Progenitor cell of endocrine pancreas (in vitro differentiated cells): ENCODE measurements at regions not wholly inside any gene's neighbourhood (a gene's known extent, or its start where the extent isn't known, plus 50 kb on each side); places are given as distances from the start of the nearest gene placed in this dataset.

Experiments
- DNase-seq: peaks from one replicate; pipeline ENCODE4 v3.0.0; 2021; ENCODE audit warnings: low spot score; ENCODE audit not compliant: unreplicated experiment
- H3K27ac Mint-ChIP-seq: 2 replicates; pipeline ENCODE4 v1.8.0; 2021; ENCODE audit warnings: mild to moderate bottlenecking, moderate library complexity, mixed read lengths
- H3K27me3 Mint-ChIP-seq: 2 replicates; pipeline ENCODE4 v1.8.0; 2021; ENCODE audit warnings: mixed read lengths
- H3K36me3 Mint-ChIP-seq: 2 replicates; pipeline ENCODE4 v1.8.0; 2022; ENCODE audit warnings: mixed read lengths; ENCODE audit not compliant: insufficient read depth
- H3K4me1 Mint-ChIP-seq: 2 replicates; pipeline ENCODE4 v1.8.0; 2021; ENCODE audit warnings: low read depth, mixed read lengths
- H3K4me3 Mint-ChIP-seq: 2 replicates; pipeline ENCODE4 v1.8.0; 2021; ENCODE audit warnings: low read depth, mild to moderate bottlenecking, moderate library complexity, mixed read lengths
- H3K9me3 Mint-ChIP-seq: 2 replicates; pipeline ENCODE4 v1.8.0; 2021; ENCODE audit warnings: low read depth, mixed read lengths
- TF ChIP-seq, protein P1 (sequence below): fragments of 200-600 bp; sonication (generic); IDR thresholded peaks from one replicate; pipeline ENCODE4 v1.5.0; 2021; ENCODE audit warnings: antibody characterized with exemption, mild to moderate bottlenecking; ENCODE audit not compliant: unreplicated experiment

GRCh38 chr6:111938710-111939109, 65.5 kb upstream of the FYN start:
- Mint-ChIP-seq H3K9me3 (peaks cover 5% of the 10 kb centered on the region), H3K27me3 (peaks cover under 1% of the 10 kb centered on the region), H3K4me1 (no peaks in the 10 kb centered on the region), H3K27ac (no peak overlapping the region), H3K36me3 (peaks cover 1% of the 10 kb centered on the region), H3K4me3 (no peak overlapping the region)
- no peak for DNase-seq
- TF ChIP-seq, protein P1, sequence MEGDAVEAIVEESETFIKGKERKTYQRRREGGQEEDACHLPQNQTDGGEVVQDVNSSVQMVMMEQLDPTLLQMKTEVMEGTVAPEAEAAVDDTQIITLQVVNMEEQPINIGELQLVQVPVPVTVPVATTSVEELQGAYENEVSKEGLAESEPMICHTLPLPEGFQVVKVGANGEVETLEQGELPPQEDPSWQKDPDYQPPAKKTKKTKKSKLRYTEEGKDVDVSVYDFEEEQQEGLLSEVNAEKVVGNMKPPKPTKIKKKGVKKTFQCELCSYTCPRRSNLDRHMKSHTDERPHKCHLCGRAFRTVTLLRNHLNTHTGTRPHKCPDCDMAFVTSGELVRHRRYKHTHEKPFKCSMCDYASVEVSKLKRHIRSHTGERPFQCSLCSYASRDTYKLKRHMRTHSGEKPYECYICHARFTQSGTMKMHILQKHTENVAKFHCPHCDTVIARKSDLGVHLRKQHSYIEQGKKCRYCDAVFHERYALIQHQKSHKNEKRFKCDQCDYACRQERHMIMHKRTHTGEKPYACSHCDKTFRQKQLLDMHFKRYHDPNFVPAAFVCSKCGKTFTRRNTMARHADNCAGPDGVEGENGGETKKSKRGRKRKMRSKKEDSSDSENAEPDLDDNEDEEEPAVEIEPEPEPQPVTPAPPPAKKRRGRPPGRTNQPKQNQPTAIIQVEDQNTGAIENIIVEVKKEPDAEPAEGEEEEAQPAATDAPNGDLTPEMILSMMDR, result no peak

DNA sequence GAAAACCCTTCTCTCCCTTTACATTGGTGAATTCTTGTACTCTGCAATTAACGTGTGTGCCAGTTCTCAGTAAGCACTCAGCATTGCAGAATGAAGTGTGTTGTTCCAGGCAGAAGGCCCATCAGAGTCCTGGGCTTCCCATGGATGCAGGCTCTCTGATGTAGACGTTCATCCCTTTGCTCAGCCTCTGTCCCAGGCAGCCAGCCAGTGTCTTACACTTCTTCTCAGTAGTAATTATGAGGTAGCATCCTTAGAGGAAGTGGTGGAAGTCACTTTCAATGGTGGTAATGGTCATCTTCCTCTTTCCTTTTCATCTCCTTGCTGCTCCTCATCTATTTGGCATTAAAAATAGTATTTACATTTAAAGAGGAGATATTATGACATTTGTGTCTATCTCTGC, 66.7 kb upstream of the FYN start:
- peaks cover under 1% of the 10 kb centered on the region for H3K4me1 Mint-ChIP-seq
- H3K9me3 Mint-ChIP-seq, result peaks cover 5% of the 10 kb centered on the region
- no peak overlapping the region for H3K27ac Mint-ChIP-seq
- TF ChIP-seq, protein P1, result no peak
- no peak overlapping the region for H3K4me3 Mint-ChIP-seq
- H3K27me3 Mint-ChIP-seq, result no peaks in the 10 kb centered on the region
- H3K36me3 Mint-ChIP-seq, result peaks cover 1% of the 10 kb centered on the region
- DNase-seq, result no peak

DNA sequence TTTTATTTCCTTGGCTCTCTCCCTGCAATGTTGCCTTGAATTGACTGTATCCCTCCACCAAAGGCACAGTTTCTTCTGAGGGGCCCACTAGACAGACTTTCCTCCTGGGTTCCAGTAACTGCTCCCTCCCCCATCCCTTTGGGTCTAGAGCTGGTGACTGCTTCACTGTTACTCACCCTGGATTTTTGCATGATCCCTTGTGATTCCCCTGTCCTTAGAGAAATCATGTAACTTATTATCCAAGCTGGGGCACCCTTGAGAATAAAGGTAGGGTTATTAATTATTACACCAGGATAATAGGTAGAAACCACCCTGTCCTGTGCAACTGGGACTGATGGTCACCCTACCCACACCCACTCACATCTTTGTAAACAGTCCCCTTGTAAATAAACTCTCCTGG, 67.5 kb upstream of the FYN start:
- TF ChIP-seq, protein P1, result no peak
- peaks cover 5% of the 10 kb centered on the region for H3K9me3 Mint-ChIP-seq
- no peak overlapping the region for H3K27ac Mint-ChIP-seq
- H3K4me1 Mint-ChIP-seq, result peaks cover 8% of the 10 kb centered on the region
- peaks cover 1% of the 10 kb centered on the region for H3K36me3 Mint-ChIP-seq
- no peak for DNase-seq
- H3K27me3 Mint-ChIP-seq, result no peaks in the 10 kb centered on the region
- no peak overlapping the region for H3K4me3 Mint-ChIP-seq

DNA sequence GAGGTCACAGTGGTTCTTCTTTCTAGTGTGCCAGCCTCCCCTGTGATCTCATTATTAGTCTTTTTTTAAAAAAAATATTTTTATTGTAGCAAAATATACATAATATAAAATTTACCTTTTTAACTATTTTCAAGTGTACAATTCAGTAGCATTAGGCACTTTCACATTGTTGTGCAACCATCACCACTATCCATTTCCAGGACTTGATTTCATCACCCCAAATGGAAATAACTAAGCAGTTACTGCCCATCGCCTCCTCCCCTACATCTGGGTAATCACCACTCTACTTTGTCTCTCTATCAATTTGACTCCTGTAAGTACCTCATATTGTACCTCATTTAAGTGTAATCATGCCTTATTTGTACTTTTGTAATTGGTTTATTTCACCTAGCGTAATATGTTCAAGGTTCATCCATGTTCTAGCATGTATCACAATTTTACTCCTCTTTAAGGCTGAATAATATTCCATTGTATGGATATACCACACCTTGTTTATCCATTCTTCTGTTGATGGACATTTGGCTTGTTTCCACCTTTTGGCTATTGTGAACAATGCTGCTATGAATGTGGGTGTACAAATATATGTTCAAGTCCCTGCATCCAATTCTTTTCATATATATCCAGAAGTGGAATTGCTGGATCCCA, 68.6 kb upstream of the FYN start:
- Mint-ChIP-seq H3K27me3 (no peaks in the 10 kb centered on the region), H3K9me3 (peaks cover 5% of the 10 kb centered on the region)
- TF ChIP-seq, protein P1, result no peak

DNA sequence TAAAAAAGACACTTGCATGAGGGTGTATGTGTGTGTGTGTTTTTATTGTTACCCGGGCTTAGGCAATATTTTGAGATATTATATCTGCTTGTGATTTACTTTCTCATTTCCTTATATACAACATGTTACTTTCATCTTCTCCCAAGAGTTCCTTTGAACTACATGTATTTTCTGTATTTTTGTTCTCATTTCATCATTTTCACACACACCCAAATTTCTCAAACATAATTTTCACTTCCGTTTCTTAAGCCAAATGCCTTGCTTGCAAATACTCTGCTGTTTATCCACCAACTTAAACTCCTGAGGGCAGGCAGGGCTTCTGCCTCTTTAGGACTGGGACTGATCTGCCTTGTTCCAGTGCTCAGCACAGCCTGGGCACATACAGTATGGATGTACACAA, 69.3 kb upstream of the FYN start:
- Mint-ChIP-seq H3K27me3 (no peaks in the 10 kb centered on the region), H3K4me1 (peaks cover 8% of the 10 kb centered on the region), H3K27ac (no peak overlapping the region), H3K9me3 (peaks cover 5% of the 10 kb centered on the region), H3K36me3 (peaks cover 1% of the 10 kb centered on the region), H3K4me3 (no peak overlapping the region)
- no peak for DNase-seq
- TF ChIP-seq, protein P1, result no peak

More for the DNA sequence above, 68.6 kb upstream of the FYN start:
- Mint-ChIP-seq H3K27ac (no peak overlapping the region), H3K36me3 (peaks cover 1% of the 10 kb centered on the region), H3K4me1 (peaks cover 8% of the 10 kb centered on the region), H3K4me3 (no peak overlapping the region)
- DNase-seq, result no peak
